Mucosa of rectum (tissue), 2 donors: ENCODE measurements at regions not wholly inside any gene's neighbourhood (a gene's known extent, or its start where the extent isn't known, plus 50 kb on each side); places are given as distances from the start of the nearest gene placed in this dataset.

Source experiments
- H3K27ac ChIP-seq, 2 donors: one replicate each; pipeline ENCODE4 v1.7.0; 2013; ENCODE audit warnings: inconsistent platforms in 2 of 2, low read depth in 2 of 2, low read length in 2 of 2
- H3K27me3 ChIP-seq, 2 donors: one replicate each; pipeline ENCODE4 v1.7.0; 2013; ENCODE audit warnings: low read length in 2 of 2; ENCODE audit not compliant: control insufficient read depth in 2 of 2, insufficient read depth in 2 of 2
- H3K36me3 ChIP-seq, 2 donors: one replicate each; pipeline ENCODE4 v1.7.0; 2013; ENCODE audit warnings: low read length in 2 of 2; ENCODE audit not compliant: control insufficient read depth in 2 of 2, insufficient read depth in 2 of 2
- H3K4me1 ChIP-seq, 2 donors: one replicate each; pipeline ENCODE4 v1.7.0; 2013; ENCODE audit warnings: low read length in 2 of 2, mild to moderate bottlenecking in 1 of 2; ENCODE audit not compliant: control insufficient read depth in 2 of 2, insufficient read depth in 2 of 2
- H3K4me3 ChIP-seq, 2 donors: one replicate each; pipeline ENCODE4 v1.7.0; 2013; ENCODE audit warnings: low read length in 2 of 2
- H3K9ac ChIP-seq, 2 donors: one replicate each; pipeline ENCODE4 v1.7.0; 2013; ENCODE audit warnings: low read length in 2 of 2, low read depth in 1 of 2, mild to moderate bottlenecking in 1 of 2
- H3K9me3 ChIP-seq, 2 donors: one replicate each; pipeline ENCODE4 v1.7.0; 2013; ENCODE audit warnings: low read length in 2 of 2; ENCODE audit not compliant: control insufficient read depth in 2 of 2
- donor health status: healthy.
- donor health status: Normal muscosa, but diverticular disease.

- Histone ChIP-seq H3K9me3 (no peaks in the 10 kb centered on the region), H3K4me3 (no peak overlapping the region), H3K9ac (no peak overlapping the region), H3K36me3 (no peaks in the 10 kb centered on the region), H3K27me3 (no peaks in the 10 kb centered on the region), H3K4me1 (peaks cover 8% of the 10 kb centered on the region in 2 donors), H3K27ac (no peak overlapping the region)
Measured at GRCh38 chr6:169931261-169931660, 179.8 kb downstream of the ERMARD start.

GRCh38 chr6:169930799-169931198 lies 179.4 kb downstream of the ERMARD start:
- Histone ChIP-seq H3K27ac (no peak overlapping the region), H3K9me3 (no peaks in the 10 kb centered on the region), H3K4me3 (no peak overlapping the region), H3K36me3 (no peaks in the 10 kb centered on the region), H3K4me1 (peaks cover 8% of the 10 kb centered on the region in 2 donors), H3K9ac (no peak overlapping the region), H3K27me3 (no peaks in the 10 kb centered on the region)

- Histone ChIP-seq H3K27ac (no peak overlapping the region), H3K9me3 (no peaks in the 10 kb centered on the region), H3K27me3 (no peaks in the 10 kb centered on the region), H3K4me1 (no peaks in the 10 kb centered on the region), H3K9ac (no peak overlapping the region), H3K4me3 (no peak overlapping the region), H3K36me3 (no peaks in the 10 kb centered on the region)
Measured at GRCh38 chr6:169927711-169928110, 176.3 kb downstream of the ERMARD start.

GRCh38 chr6:169926617-169927417 lies 175.4 kb downstream of the ERMARD start:
- Histone ChIP-seq H3K4me3 (no peak overlapping the region), H3K4me1 (no peaks in the 10 kb centered on the region), H3K9ac (no peak overlapping the region), H3K9me3 (no peaks in the 10 kb centered on the region), H3K27me3 (no peaks in the 10 kb centered on the region), H3K36me3 (no peaks in the 10 kb centered on the region), H3K27ac (no peak overlapping the region)

GRCh38 chr6:169923468-169924464 lies 172.3 kb downstream of the ERMARD start:
- peaks cover 0 to 2% of the 10 kb centered on the region in 2 donors for H3K9me3 ChIP-seq
- H3K36me3 ChIP-seq = no peaks in the 10 kb centered on the region
- H3K9ac ChIP-seq = no peak overlapping the region
- no peak overlapping the region for H3K4me3 ChIP-seq
- H3K27ac ChIP-seq = no peak overlapping the region
- no peaks in the 10 kb centered on the region for H3K4me1 ChIP-seq
- no peaks in the 10 kb centered on the region for H3K27me3 ChIP-seq

- no peaks in the 10 kb centered on the region for H3K36me3 ChIP-seq
- H3K9me3 ChIP-seq = peaks cover 0 to 2% of the 10 kb centered on the region in 2 donors
- no peak overlapping the region for H3K27ac ChIP-seq
- no peaks in the 10 kb centered on the region for H3K27me3 ChIP-seq
- no peak overlapping the region for H3K9ac ChIP-seq
- no peak overlapping the region for H3K4me3 ChIP-seq
- H3K4me1 ChIP-seq = no peaks in the 10 kb centered on the region
Measured at GRCh38 chr6:169921853-169922824, 170.7 kb downstream of the ERMARD start.

GRCh38 chr6:169921217-169921616 lies 169.8 kb downstream of the ERMARD start:
- peaks cover 0 to 2% of the 10 kb centered on the region in 2 donors for H3K9me3 ChIP-seq
- H3K4me1 ChIP-seq = no peaks in the 10 kb centered on the region
- no peak overlapping the region for H3K27ac ChIP-seq
- H3K4me3 ChIP-seq = no peak overlapping the region
- no peak overlapping the region for H3K9ac ChIP-seq
- no peaks in the 10 kb centered on the region for H3K27me3 ChIP-seq
- no peaks in the 10 kb centered on the region for H3K36me3 ChIP-seq

- Histone ChIP-seq H3K27ac (no peak overlapping the region), H3K4me1 (no peaks in the 10 kb centered on the region), H3K9ac (no peak overlapping the region), H3K4me3 (no peak overlapping the region), H3K27me3 (no peaks in the 10 kb centered on the region), H3K36me3 (no peaks in the 10 kb centered on the region), H3K9me3 (peaks cover 0 to 2% of the 10 kb centered on the region in 2 donors)
Measured at GRCh38 chr6:169920359-169921020, 169.1 kb downstream of the ERMARD start.

GRCh38 chr6:169918954-169919549 lies 167.6 kb downstream of the ERMARD start:
- H3K9ac ChIP-seq = no peak overlapping the region
- peaks cover 0 to 2% of the 10 kb centered on the region in 2 donors for H3K9me3 ChIP-seq
- H3K4me1 ChIP-seq = no peaks in the 10 kb centered on the region
- H3K36me3 ChIP-seq = no peaks in the 10 kb centered on the region
- H3K27me3 ChIP-seq = no peaks in the 10 kb centered on the region
- H3K4me3 ChIP-seq = no peak overlapping the region
- H3K27ac ChIP-seq = no peak overlapping the region
